ENCODE measurements at regions not wholly inside any gene's neighbourhood (a gene's known extent, or its start where the extent isn't known, plus 50 kb on each side); places are given as distances from the start of the nearest gene placed in this dataset.

DNA sequence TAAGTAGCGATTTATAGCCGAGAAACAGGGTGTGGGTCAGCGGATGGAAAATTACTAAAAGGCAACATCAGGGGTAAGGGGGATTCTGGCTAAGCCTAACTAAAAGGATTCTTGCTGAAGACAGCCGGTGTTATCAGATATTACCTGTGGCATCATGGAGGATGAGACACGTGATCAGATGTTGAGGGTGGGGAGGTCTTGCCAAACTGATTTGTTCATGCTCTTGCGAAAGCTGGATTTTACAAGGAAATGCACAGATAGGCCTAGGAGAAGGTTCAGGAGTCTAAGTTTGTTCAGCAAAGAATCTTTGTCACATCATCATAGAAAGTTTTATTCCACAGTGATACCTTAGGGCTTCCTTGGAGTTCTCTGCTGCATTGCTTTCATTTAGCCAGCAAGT, 396.8 kb upstream of the TBL1XR1 start:
- TF ChIP-seq POLR2A (IDR thresholded peaks at IDR 0.05) = no peak
- TF ChIP-seq, protein P1, sequence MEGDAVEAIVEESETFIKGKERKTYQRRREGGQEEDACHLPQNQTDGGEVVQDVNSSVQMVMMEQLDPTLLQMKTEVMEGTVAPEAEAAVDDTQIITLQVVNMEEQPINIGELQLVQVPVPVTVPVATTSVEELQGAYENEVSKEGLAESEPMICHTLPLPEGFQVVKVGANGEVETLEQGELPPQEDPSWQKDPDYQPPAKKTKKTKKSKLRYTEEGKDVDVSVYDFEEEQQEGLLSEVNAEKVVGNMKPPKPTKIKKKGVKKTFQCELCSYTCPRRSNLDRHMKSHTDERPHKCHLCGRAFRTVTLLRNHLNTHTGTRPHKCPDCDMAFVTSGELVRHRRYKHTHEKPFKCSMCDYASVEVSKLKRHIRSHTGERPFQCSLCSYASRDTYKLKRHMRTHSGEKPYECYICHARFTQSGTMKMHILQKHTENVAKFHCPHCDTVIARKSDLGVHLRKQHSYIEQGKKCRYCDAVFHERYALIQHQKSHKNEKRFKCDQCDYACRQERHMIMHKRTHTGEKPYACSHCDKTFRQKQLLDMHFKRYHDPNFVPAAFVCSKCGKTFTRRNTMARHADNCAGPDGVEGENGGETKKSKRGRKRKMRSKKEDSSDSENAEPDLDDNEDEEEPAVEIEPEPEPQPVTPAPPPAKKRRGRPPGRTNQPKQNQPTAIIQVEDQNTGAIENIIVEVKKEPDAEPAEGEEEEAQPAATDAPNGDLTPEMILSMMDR (IDR thresholded peaks at IDR 0.05 in 8 of 11, conservative IDR thresholded peaks at IDR 0.05 in 3 of 11) = no peak

Data from spleen (tissue), 7 donors.